Endothelial cell of umbilical vein (primary cell): ENCODE measurements at regions not wholly inside any gene's neighbourhood (a gene's known extent, or its start where the extent isn't known, plus 50 kb on each side); places are given as distances from the start of the nearest gene placed in this dataset.

Source experiments
- FOS ChIP-seq: IDR thresholded peaks from 2 replicates; pipeline ENCODE4 v1.6.1; 2011; ENCODE audit warnings: mild to moderate bottlenecking, low read length, moderate library complexity, borderline replicate concordance; ENCODE audit not compliant: insufficient read depth
- MAX ChIP-seq: IDR thresholded peaks from 2 replicates; pipeline ENCODE4 v1.6.1; 2011; ENCODE audit not compliant: insufficient read depth, insufficient read length
- POLR2AphosphoS5 ChIP-seq: IDR thresholded peaks from 2 replicates; pipeline ENCODE4 v1.6.1; 2012; ENCODE audit warnings: low read depth, mild to moderate bottlenecking, control low read depth, low read length, moderate library complexity; ENCODE audit not compliant: insufficient read depth

- TF ChIP-seq POLR2AphosphoS5: no peak
- no peak for TF ChIP-seq MAX
- TF ChIP-seq FOS: no peak
These were observed 111.4 kb upstream of the KLHL13 start for GRCh38 chrX:118228041-118228440.
